CD4-positive, alpha-beta T cell treated with Interleukin-15 for 4 hours (primary cell): ENCODE measurements at regions not wholly inside any gene's neighbourhood (a gene's known extent, or its start where the extent isn't known, plus 50 kb on each side); places are given as distances from the start of the nearest gene placed in this dataset.

Experiments used
- DNase-seq: peaks from one replicate; pipeline ENCODE4 v3.0.0-alpha.2; 2020; ENCODE audit warnings: low spot score

DNA sequence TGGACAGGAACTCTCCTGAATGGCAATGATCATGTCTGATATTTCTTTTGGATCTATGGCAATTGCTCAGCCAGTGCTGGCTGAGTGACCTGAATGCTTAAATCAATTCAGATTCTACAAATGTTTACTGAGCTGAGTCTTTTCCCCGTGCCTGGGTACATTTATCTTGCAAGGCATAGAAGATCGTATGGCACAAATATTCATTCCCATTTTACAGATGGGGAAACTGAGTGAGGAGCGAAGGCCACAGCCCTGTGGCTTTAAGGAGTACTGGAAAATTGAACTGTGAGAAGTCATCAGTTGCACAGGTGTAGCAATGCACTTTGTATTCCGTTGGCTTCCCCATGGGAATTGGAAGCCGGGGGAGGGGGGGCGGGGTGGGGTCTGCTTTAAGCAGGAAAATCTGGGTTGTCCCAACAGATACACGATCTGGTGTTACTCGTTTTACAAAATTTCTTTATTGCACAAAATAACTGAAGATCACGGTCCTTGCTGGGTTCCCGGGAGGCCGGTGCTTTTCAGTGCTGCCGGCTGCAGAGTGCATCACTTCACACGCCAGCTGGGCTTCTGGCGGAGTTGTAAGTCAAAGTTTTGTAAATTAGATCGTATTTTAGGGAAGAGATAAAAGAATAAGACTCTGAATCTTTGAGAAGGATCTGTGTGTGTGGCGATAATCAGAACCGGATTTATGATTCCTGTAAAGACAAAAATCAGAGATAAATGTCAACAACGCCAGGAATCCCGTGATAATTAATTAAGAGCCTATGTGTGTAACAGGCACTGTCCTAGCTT, 75.0 kb upstream of the MAP1LC3B2 start:
- no peak for DNase-seq

DNA sequence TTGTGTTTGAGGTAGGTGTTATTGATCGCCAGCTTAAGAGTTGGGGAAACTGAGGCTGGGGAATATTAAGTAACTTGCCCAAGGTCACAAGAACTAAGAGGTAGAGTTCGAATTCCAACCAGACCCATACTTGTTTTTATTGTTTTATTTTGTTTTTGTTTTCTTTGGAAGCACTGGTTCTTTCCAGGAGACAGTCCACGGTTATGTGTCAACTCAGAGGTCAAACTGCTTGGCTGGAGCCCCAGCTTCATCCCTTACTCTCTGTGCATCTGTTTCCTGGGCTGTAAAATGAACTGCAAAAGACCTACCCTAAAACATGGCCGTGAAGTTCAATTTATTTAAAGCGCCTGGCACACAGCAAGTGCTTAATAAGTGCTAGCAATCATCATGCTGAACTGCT, 74.4 kb upstream of the MAP1LC3B2 start:
- DNase-seq = no peak

DNA sequence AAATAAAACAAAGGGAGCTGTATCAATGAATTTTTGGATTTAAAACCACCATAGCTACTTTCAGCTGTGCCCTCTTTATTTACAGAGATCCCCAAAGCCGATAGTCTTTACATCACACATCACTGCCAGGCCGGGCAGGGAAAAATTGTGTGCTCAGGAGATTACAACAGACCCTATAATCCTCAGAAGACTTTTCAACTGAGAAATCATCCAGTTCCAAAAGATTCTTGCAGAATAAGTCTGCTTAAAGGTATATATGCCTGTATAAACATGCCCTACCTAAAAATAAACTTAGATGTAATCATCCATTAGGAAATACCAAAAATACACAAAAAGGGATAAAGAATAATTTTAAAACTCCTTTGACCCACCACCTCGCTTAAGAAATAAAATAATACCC, 70.1 kb upstream of the MAP1LC3B2 start:
- DNase-seq = no peak

DNA sequence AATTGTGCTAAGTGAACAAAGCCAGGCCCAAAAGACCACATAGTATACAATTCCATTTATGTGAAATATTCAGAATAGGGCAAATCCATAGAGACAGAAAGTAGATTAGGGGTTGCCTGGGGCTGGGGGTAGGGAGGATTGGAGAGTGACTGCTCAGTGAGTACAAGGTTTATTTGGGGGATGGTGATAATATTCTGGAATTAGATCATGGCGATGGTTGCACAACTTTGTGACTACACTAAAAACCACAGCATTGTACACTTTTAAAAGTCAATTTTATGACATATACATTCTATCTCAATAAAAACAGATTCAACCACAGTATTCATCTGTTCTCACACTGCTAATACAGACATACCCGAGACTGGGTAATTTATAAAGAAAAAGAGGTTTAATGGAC, 68.7 kb upstream of the MAP1LC3B2 start:
- DNase-seq = no peak

DNA sequence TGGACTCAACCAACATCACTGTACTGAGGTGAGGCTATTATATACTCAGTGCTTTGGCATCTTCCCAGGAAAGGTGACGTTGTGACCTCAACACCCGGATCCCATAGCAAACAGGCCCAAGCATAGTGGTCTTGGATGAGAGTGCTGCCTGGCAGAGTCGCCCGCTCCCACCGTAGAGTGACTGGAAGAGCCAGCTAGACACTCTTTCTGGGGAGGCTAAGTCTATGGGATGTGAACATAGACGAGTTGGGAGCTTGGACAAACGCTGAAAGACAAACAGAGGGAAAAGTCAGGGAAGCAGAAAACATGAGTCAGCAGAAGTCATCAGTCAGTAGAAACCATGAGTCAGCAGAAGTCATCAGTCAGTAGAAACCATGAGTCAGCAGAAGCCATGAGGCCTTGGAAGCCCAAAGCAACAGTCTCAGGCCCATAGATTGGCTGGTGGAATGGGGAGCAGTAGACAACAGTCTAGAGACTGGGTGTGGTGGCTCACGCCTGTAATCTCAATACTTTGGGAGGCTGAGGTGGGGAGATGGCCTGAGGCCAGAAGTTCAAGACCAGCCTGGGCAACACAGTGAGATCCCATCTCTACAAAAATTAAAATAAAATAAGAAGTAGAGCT, 66.4 kb upstream of the MAP1LC3B2 start:
- no peak for DNase-seq

DNA sequence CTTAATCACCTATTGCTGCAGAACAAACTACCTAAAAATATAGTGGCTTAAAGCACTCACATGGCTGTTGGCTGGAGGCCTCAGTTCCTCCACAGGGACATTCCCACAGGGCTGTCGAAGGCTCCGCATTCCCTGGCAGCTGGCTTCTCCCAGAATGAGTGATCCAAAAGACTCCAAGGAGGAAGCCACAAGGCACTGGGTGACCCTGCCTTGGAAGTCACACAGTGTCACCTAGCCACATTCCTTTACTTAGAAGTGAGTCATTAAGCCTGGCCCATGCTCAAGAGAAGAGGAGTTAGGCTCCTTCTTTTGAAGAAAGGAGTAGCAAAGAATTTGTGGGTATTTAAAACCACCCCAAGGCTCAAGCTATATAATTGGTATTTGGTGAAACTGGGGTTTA, 63.9 kb upstream of the MAP1LC3B2 start:
- DNase-seq = no peak

DNA sequence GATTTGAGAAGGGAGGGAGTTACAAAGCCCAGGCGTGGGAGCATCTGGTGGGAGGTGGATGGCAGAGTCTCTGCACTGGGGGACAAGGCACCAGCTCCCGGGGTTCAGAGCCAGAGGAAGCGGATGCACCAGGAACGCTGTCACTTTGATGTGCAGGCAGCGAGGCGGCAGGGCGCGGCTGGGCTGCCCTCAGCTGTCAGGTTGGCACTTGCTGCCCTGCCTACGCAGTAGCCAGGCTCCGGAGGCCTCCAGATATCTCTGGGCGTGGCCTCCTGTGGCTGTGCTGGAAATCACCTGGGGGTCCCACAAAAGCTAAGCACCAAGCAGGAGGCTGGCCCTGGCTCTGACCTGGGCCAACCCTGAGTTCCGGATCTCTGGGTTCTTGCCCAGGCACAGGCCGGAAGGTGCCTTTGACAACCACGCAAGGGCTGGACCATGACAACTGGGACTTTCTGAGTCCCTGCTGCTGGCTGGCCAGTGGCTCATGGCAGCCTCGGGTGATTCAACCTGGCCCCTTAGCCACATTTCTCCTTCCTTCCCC, 62.1 kb upstream of the MAP1LC3B2 start:
- no peak for DNase-seq

DNA sequence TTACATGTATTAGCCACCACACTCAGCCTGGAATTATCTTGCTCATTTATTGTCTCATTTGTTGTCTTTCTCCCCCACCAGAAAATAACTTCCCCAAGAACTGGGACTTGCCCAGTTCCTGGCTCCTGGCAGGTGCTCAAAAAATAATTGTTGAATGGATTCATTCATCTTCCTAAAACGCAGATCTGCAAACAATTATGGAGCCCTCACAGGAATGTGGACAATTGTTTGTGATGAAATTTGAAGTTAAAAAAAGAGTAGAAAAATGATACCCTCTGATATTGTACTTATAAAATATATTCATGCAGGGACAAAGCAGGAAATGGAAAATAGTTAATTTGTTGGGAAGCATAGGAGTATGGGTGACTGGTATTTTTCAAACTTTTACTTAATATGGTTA, 60.7 kb upstream of the MAP1LC3B2 start:
- DNase-seq = no peak

DNA sequence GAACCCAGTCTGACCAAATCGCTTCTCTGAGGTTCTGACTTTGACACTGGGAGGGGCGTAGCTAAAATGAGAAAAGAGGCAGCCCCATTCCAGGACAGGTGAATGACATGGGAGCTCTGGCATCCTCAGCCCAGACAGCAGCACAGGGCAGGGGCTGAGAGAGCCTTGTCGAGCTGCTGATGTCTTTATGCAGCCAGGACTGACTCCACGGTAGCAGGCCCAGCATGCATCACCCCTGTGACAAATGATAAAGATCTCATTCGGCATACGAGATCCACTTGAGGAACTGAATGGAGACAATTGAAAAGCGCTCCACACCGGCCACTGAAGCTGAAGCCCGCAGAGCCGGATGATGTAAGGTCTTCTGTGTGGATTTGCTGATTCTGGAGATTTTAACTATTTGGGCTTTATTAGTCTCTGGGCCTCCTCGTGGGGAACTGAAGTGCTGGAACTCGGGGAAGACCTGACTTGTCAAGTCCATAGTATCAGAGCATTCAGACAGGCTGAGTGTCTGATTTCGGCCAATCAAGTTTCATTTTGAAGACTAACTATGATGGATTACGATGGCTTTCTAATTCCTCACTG, 56.9 kb upstream of the MAP1LC3B2 start:
- DNase-seq = no peak

DNA sequence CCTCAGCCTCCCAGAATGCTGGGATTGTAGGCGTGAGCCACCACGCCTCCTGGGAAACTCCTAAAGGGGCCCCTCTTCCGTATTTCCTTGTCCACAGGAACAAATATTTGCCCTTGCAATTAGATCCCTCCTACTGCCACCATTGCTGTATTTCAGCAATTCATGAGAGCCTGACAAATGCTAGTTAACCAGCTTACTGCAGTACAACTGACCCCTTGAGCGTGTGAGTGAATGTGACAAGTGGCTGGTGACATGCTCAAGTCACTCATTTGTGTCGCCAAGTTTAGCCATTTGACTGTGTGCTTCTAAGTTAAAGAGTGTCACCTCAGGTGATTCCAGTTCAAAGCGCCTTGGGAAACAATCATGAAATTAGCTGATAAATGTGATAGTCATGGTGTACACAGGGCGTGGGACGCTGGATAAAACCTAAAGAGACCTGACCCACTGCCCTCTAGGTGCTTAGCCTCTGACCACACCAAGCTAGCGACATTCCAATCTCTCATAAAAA, 56.1 kb upstream of the MAP1LC3B2 start:
- DNase-seq = no peak

DNA sequence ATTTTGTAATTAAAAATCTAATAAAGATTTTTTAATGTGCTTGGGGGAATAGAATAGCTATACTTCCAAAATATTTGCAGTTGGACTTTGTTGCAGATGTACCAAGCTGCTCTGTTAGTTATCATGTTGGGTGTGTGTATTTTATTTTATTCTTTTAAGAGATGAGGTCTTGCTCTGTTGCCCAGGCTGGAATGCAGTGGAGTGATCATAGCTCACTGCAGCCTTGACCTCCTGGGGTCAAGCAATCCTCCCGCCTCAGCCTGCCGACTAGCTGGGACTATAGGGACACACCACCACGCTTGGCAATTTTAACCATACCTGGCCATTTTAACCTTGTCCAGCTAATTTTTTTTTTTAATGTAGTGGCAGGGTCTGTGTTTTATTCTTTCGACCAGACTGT, 54.7 kb upstream of the MAP1LC3B2 start:
- no peak for DNase-seq

DNA sequence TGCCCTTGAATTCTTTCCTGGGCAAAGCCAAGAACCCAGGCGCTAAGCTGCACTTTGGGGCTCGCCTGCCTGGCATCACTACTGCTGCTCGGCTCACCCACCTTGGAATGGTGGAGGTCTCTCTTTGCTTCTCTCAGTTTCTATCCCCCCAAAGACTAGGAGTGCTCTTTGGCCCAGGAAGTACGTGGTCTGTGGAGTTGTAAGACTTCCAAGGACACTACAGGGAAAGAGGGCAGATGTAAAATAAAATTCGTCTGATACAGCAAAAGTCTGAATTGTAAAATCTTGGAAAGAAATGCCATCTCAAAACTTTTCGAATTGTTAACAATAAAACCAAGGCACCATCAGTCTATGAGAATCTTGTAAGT, 52.5 kb upstream of the MAP1LC3B2 start:
- DNase-seq = no peak

DNA sequence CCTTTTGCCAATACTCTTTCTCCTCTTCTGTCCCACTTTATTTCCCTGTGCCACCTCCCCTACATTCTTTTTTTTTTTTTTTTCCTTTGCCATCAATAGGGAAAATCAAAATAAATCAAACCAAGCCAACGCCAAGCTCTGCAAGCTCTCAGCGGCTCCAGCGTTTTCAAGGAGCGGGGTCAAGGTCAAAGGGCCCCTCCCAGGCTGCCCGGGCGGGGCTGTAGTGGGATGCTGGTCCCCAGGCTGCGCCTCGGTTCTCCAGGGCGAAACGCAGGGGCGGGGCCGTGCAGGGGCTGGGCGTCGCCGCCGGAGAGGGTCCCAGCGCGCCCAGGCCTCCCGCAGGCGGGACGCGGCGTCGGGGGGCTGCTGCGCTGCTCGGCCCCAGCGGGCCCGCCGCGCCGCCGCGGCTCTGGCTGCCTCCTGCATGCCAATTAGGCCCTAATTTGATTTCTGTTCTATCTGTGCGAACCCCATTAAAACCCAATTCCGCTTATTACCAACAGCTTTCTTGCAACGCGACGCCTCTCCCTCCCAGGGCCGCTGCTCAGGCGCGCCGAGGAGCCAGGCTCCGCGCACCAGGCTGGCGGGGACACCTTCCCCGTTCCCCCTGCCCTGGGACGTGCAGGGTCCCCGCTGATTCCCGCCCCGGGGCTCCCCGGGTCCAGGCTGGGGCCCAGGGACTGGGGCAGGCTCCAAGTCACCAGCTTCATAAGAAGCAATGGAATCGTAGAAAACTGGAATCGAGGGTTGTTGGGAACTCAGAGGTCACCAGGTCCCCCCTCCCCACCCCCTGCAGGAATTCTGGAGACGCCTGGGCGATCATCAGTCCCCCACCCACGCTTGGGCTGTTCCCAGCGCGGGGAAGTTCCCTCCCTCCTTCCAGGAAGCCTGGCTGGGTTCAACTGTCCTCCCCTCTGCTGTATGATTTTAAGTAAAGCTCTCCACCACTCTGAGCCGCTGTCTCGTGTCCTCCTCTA, 50.7 kb upstream of the MAP1LC3B2 start:
- no peak for DNase-seq
